GM21723 (cell line): ENCODE measurements at regions not wholly inside any gene's neighbourhood (a gene's known extent, or its start where the extent isn't known, plus 50 kb on each side); places are given as distances from the start of the nearest gene placed in this dataset.

Source experiments
- ATAC-seq: cut with Tn5 transposase; IDR thresholded peaks from one replicate; pipeline ENCODE4 v1.9.1; 2021; ENCODE audit warnings: mild to moderate bottlenecking, moderate library complexity; ENCODE audit not compliant: unreplicated experiment

DNA sequence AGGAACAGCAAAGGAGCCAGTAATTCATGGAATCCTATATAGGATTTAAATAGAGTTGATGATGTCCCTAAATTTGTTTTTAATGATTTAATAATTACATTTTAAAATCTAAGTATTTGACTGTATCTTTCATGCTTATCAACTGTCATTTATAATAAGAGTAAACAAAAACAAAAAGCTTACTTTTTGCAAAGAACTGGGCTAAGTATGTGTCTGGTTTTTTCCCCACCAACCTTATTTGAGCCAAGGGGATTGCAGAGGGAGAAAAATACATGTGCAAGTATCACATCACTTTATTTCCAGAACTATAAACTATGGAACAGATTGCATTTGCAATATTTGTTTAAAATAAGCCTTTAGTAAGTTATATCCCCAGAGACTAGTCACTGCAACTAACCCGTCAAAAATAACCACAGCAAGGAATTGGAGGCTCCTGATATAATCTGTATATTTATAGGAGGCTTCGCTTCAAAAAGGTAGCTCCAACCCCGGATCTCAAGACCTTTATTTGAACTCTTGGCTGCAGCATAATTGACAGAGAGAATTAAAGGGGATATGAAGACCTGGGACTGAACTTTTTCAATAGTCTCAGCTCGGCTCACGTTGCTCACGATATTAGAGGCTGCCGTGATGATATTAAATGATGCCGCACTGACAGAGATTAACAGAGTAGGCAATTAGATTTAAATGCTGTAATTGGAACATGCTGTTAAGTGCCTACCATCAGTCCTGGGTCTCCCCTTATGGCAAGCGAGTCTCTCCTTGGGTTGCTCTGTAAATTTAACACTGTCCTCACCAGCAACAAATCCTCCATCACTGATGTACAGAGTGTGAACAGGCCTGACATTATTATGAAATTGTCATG is 329.1 kb upstream of the NFIA start:
- ATAC-seq: no peak

DNA sequence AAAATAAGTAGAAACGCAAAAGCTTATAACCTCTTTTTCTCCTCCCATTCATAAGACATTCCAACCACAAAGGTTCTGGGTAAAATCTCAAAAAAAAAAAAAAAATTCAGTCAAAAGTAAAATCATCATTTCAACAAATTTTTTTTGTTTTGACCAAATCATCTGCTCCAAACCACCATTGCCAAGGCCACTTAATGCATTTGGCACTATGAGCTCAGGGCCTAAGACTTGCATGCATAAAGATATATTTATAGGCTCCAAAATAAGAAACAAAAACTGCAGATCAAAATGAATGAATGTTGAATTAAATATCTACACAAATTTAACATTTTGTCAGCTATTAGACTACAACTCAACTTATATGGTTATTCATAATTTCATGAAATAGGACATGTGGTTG is 331.1 kb upstream of the NFIA start:
- no peak for ATAC-seq

DNA sequence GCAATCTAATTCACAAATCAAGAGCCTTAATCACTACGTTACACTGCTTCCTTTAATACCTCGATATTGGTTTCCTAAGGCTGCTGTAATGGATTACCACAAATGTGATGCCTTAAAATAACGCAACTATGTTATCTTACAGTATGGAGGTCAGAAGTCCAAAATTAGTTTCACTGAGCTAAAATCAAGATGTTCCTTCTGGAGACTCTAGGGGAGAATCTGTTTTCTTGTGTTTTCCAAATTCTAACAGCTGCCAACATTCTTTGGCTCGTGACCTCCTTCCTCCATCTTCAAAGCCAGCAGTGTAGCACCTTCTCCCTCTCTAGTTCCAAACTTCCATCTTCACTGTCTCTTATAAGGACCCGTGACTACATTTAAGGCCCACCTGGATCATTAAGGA is 335.0 kb upstream of the NFIA start:
- ATAC-seq: no peak

- ATAC-seq: no peak
These were observed 336.0 kb upstream of the NFIA start for GRCh38 chr1:60746278-60746791.

DNA sequence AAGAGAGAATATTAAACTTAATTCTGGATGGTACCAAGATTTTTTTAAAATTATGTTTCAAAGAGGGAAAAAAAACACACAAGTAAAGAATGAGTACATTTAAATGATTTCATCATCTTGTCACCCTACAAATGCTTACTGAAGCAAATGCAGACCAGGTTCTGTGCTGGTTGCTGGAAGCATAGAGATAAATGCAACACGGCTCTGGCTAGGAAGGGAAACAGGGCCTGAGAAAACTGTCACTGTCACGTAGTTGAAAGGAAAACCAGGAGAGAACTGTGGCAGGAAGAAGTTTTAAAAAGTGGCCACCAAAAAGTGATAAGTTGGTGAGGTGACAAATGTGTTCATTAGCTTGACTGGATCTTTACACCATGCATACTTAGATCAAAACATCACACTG is 336.9 kb upstream of the NFIA start:
- ATAC-seq: no peak

GRCh38 chr1:60742339-60742738 is 340.0 kb upstream of the NFIA start:
- no peak for ATAC-seq

DNA sequence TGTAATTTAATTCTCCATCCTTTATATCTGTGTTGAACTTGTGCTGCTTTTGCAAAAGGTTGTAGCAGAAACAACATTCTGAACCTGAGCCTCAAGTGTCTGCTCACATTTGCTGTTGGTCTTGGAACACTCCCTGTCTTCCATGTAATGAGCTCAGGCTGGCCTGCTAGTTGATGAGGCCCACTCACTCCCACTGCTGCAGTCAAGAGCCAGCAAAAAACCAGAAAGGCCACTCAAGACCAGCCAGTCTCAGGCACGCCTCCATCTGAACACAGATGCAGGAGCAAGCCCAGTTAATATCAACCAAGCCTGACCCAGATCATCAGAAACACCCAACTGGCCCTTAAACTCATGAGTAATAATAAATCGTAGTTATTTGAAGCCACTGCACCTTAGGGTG is 342.2 kb upstream of the NFIA start:
- no peak for ATAC-seq

DNA sequence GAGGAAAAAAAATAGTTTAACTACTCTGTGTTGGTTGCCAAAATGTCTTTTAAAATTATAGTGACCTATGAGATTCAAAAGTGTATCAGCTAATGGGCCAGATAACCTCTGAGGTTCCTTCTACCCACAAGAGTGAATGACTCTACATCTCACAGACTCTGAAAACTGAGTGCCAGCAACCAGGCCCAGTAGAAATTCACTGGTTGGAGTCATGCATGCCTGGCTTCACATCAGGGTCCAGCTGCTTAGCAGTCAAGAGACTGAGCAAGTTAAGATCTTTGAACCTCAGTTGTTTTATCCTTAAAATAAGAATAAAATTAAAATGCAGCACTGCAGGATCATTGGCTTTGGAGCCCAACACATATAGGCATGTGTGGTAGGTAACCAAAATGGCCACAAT is 342.6 kb upstream of the NFIA start:
- ATAC-seq: no peak

DNA sequence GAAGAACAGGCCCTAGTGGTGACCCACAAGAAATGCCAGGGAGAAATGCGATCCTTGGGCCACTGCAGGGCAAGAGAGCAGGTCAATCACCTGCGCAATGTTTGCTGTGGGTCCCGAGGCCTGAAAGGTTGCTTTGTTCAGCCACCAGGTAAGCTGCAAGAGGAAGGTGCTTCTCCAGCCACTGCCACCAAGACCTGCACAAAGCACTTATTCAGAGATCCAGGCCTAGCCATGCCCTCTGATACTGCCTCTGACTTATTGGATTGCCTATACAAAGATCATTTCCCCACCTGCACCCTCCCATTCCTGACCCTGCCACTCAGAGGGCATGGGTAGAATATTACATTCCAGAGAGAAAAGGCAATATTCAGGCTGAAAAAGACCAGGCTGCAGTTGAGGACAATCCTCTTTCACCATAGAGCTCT is 349.4 kb upstream of the NFIA start:
- ATAC-seq: no peak

GRCh38 chr1:60731321-60731720 is 351.0 kb upstream of the NFIA start:
- no peak for ATAC-seq

DNA sequence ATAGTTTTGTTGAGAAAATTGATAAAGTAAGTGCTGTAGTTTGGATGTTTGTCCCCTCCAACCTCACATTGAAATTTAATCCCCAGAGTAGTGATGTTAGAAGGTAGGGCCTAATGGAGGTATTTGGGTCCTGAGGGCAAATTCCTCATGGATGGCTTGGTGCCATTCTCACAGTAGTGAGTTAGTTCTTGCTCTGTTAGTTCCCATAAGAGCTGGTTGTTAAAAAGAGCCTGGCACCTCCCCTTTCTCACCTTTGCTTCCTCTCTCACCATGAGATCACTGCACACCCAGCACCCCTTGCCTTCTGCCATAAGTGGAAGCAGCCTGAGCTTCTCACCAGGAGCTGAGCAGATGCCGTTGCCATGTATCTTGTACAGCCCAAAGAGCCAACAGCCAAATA is 354.8 kb upstream of the NFIA start:
- no peak for ATAC-seq

- ATAC-seq: no peak
These were observed 365.9 kb upstream of the NFIA start for GRCh38 chr1:60716472-60716871.

DNA sequence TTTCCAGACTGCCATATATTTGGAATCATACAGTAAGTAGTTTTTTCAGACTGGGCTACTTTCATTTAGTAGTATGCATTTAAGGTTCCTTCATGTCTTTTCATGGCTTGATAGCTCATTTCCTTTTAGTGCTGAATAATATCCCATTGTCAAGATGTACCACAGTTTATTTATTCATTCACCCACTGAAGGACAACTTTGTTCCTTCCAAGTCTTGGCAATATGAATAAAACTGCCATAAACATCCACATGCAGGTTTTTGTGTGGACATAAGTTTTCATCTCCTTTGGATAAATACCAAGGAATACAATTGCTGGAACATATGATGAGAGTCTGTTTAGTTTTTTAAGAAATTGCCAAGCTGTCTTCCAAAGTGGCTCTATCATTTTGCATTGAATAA is 366.4 kb upstream of the NFIA start:
- ATAC-seq: no peak

- ATAC-seq: no peak
These were observed 372.9 kb upstream of the NFIA start for GRCh38 chr1:60709426-60709825.

- ATAC-seq: no peak
These were observed 377.3 kb upstream of the NFIA start for GRCh38 chr1:60705026-60705425.

- ATAC-seq: no peak
These were observed 379.2 kb upstream of the NFIA start for GRCh38 chr1:60703155-60703554.

GRCh38 chr1:60699325-60699724 is 383.0 kb upstream of the NFIA start:
- no peak for ATAC-seq

GRCh38 chr1:60697204-60697994 is 385.0 kb upstream of the NFIA start:
- no peak for ATAC-seq

DNA sequence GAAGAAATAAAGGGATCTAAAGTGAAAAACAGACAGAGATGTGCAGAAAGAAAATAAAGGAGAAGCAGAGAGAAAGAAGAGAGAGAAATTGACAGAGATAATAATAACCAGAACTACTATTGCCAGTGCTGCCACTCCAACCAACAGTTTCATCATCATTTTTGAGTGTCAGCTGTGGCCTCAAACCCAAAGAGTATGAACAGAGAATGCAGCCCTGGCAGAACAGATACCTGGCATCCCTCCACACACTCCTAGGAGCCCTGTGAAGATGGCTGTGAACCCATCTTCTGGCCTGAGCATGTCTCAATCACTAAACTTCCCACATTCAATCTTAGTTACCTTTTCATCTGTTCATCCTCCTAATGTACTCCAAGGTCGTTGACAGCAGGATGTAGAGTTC is 385.8 kb upstream of the NFIA start:
- ATAC-seq: no peak

DNA sequence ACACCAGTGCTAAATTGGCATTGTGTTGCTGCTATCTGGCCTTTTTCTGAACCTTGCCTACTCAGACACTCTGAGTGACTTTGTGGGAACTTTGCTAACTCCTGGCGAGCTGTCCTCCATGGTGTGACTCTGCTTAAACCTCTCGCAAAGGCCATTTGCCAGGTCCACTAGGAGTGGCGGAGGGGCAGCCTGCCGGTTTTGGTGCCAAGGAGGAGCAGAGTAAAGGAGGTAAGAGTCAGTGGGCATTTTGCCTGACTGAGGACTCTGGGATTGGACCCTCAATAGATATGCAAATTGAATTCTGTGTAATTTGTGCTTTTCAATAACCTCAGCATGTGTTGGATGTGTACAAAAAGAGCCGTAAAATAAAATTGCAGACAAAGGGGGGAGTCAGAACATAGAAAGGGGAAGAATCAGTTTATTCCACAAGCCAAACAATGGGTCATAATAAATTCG is 386.6 kb upstream of the NFIA start:
- ATAC-seq: no peak

DNA sequence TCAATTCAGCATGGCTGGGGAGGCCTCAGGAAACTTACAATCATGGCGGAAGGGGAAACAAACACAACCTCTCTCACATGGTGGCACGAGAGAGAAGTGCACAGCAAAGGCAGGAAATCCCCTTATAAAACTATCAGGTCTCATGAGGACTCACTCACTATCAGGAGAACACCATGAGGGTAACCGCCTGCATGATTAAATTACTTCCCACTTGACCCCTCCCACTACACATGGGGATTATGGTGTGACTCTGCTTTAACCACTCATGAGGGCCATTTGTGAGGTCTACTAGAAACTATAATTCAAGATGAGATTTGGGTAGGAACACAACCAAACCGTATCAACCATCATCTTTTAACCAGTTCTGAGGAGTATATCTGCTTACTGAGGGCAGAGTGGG is 387.4 kb upstream of the NFIA start:
- no peak for ATAC-seq

DNA sequence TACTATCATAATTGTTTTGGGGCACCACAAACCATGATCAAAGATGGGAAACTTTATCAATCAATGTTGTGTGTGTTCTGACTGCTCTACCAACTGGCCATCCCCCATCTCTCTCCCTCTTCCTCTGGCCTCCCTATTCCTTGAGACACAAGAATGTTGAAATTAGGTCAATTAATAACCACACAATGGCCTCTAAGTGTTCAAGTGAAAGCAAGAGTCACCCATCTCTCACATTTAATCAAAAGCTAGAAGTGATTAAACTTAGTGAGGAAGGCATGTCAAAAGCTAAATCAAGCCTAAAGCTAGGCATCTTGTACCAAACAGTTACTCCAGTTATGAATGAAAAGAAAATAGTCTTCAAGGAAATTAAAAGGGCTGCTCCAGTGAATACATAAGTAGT is 390.3 kb upstream of the NFIA start:
- ATAC-seq: no peak
